ENCODE measurements at regions not wholly inside any gene's neighbourhood (a gene's known extent, or its start where the extent isn't known, plus 50 kb on each side); places are given as distances from the start of the nearest gene placed in this dataset.

- no peaks in the 10 kb centered on the region for H3K27me3 ChIP-seq
- TF ChIP-seq POLR2AphosphoS5 (IDR thresholded peaks at IDR 0.05) (no peak), EP300 (IDR thresholded peaks at IDR 0.05) (no peak), CTCF (IDR thresholded peaks at IDR 0.05) (no peak), POLR2A (IDR thresholded peaks at IDR 0.05) (no peak)
- no peak overlapping the region for H3K27ac ChIP-seq
- ATAC-seq = no peak
- no peaks in the 10 kb centered on the region for H3K9me3 ChIP-seq
- H3K4me3 ChIP-seq = no peak overlapping the region
- H3K4me1 ChIP-seq = peaks cover 0 to 22% (median 0%) of the 10 kb centered on the region in 3 donors
- no peaks in the 10 kb centered on the region for H3K36me3 ChIP-seq
- 31 to 62% methylated on average over 2 of the region's 2 CpGs for WGBS, 2 donors (ENCODE audit: low coverage in 1 of 2)
These were observed 66.3 kb upstream of the FGGY start for GRCh38 chr1:59230622-59231021.

GRCh38 chr1:59232216-59232615, 64.7 kb upstream of the FGGY start:
- H3K9me3 ChIP-seq = no peaks in the 10 kb centered on the region
- no peak overlapping the region for H3K4me3 ChIP-seq
- H3K36me3 ChIP-seq = no peaks in the 10 kb centered on the region
- no peak overlapping the region for H3K27ac ChIP-seq
- TF ChIP-seq POLR2AphosphoS5 (IDR thresholded peaks at IDR 0.05) (no peak), POLR2A (IDR thresholded peaks at IDR 0.05) (no peak), EP300 (IDR thresholded peaks at IDR 0.05) (no peak), CTCF (IDR thresholded peaks at IDR 0.05) (no peak)
- WGBS, 2 donors (ENCODE audit: low coverage in 1 of 2) = 50 to 59% methylated on average over 5 to 6 of the region's 6 CpGs
- H3K4me1 ChIP-seq = peaks cover 0 to 22% (median 0%) of the 10 kb centered on the region in 3 donors
- ATAC-seq = no peak
- no peaks in the 10 kb centered on the region for H3K27me3 ChIP-seq

- Histone ChIP-seq H3K4me1 (peaks cover 0 to 22% (median 0%) of the 10 kb centered on the region in 3 donors), H3K27me3 (no peaks in the 10 kb centered on the region), H3K9me3 (no peaks in the 10 kb centered on the region), H3K36me3 (no peaks in the 10 kb centered on the region), H3K4me3 (no peak overlapping the region), H3K27ac (no peak overlapping the region)
- 89 to 100% methylated on average over 1 of the region's 1 CpG for WGBS, 2 donors (ENCODE audit: low coverage in 1 of 2)
- no peak for TF ChIP-seq CTCF (IDR thresholded peaks at IDR 0.05)
- no peak for TF ChIP-seq POLR2AphosphoS5 (IDR thresholded peaks at IDR 0.05)
- TF ChIP-seq EP300 (IDR thresholded peaks at IDR 0.05) = no peak
- TF ChIP-seq POLR2A (IDR thresholded peaks at IDR 0.05) = no peak
- no peak for ATAC-seq
These were observed 63.5 kb upstream of the FGGY start for GRCh38 chr1:59233444-59233843.

- no peak overlapping the region for H3K4me3 ChIP-seq
- no peaks in the 10 kb centered on the region for H3K9me3 ChIP-seq
- TF ChIP-seq POLR2A (IDR thresholded peaks at IDR 0.05) (no peak), POLR2AphosphoS5 (IDR thresholded peaks at IDR 0.05) (no peak), EP300 (IDR thresholded peaks at IDR 0.05) (no peak), CTCF (IDR thresholded peaks at IDR 0.05) (no peak)
- 82 to 84% methylated on average over 2 to 3 of the region's 3 CpGs for WGBS, 2 donors (ENCODE audit: low coverage in 1 of 2)
- H3K27ac ChIP-seq = no peak overlapping the region
- ATAC-seq = no peak
- H3K36me3 ChIP-seq = no peaks in the 10 kb centered on the region
- no peaks in the 10 kb centered on the region for H3K27me3 ChIP-seq
- no peaks in the 10 kb centered on the region for H3K4me1 ChIP-seq
These were observed 60.0 kb upstream of the FGGY start for GRCh38 chr1:59236721-59237545.

GRCh38 chr1:59237900-59238299, 59.0 kb upstream of the FGGY start:
- 63 to 84% methylated on average over 2 of the region's 2 CpGs for WGBS, 2 donors (ENCODE audit: low coverage in 1 of 2)
- H3K36me3 ChIP-seq = no peaks in the 10 kb centered on the region
- no peaks in the 10 kb centered on the region for H3K4me1 ChIP-seq
- TF ChIP-seq POLR2A (IDR thresholded peaks at IDR 0.05) (no peak), EP300 (IDR thresholded peaks at IDR 0.05) (no peak), POLR2AphosphoS5 (IDR thresholded peaks at IDR 0.05) (no peak), CTCF (IDR thresholded peaks at IDR 0.05) (no peak)
- ATAC-seq = no peak
- no peak overlapping the region for H3K4me3 ChIP-seq
- no peaks in the 10 kb centered on the region for H3K9me3 ChIP-seq
- no peak overlapping the region for H3K27ac ChIP-seq
- no peaks in the 10 kb centered on the region for H3K27me3 ChIP-seq
